Smooth muscle cell (in vitro differentiated cells): ENCODE measurements at regions not wholly inside any gene's neighbourhood (a gene's known extent, or its start where the extent isn't known, plus 50 kb on each side); places are given as distances from the start of the nearest gene placed in this dataset.

Experiments used
- DNase-seq: peaks from one replicate; lab custom pipeline; 2025; ENCODE audit not compliant: unreplicated experiment; lab: John Stamatoyannopoulos, UW
- H2AFZ ChIP-seq: fragments of 200-600 bp; sonication (generic); 2 replicates; pipeline ENCODE4 v1.6.0; 2016; ENCODE audit warnings: antibody characterized with exemption, low read depth, mild to moderate bottlenecking
- H3F3A ChIP-seq: fragments of 200-600 bp; sonication (generic); 2 replicates; pipeline ENCODE4 v1.6.0; 2017; ENCODE audit warnings: antibody characterized with exemption, low read depth
- H3K27ac ChIP-seq: fragments of 200-600 bp; sonication (generic); 2 replicates; pipeline ENCODE4 v1.5.1; 2016; ENCODE audit warnings: low read depth, mild to moderate bottlenecking
- H3K27me3 ChIP-seq: fragments of 200-600 bp; sonication (generic); 2 replicates; pipeline ENCODE4 v1.6.1; 2016; ENCODE audit warnings: low read depth, mild to moderate bottlenecking
- H3K36me3 ChIP-seq: fragments of 200-600 bp; sonication (generic); 2 replicates; pipeline ENCODE4 v1.5.1; 2016; ENCODE audit warnings: low read depth
- H3K4me1 ChIP-seq: fragments of 200-600 bp; sonication (generic); 2 replicates; pipeline ENCODE4 v1.5.1; 2016; ENCODE audit warnings: low read depth
- H3K4me2 ChIP-seq: fragments of 200-600 bp; sonication (generic); 2 replicates; pipeline ENCODE4 v1.6.0; 2016; ENCODE audit warnings: mild to moderate bottlenecking
- H3K4me3 ChIP-seq: fragments of 200-600 bp; sonication (generic); 2 replicates; pipeline ENCODE4 v1.5.1; 2016; ENCODE audit warnings: mild to moderate bottlenecking
- H3K79me2 ChIP-seq: fragments of 200-600 bp; sonication (generic); 2 replicates; pipeline ENCODE4 v1.6.0; 2016; ENCODE audit warnings: low read depth, mild to moderate bottlenecking
- H3K9ac ChIP-seq: fragments of 200-600 bp; sonication (generic); 2 replicates; pipeline ENCODE4 v1.6.0; 2016; ENCODE audit warnings: low read depth
- H3K9me3 ChIP-seq: fragments of 200-600 bp; sonication (generic); replicated peaks from 2 replicates; pipeline ENCODE4 v1.5.1; 2016; ENCODE audit warnings: low read depth
- H4K20me1 ChIP-seq: fragments of 200-600 bp; sonication (generic); 2 replicates; pipeline ENCODE4 v1.6.0; 2016; ENCODE audit warnings: low read depth
- WGBS: methylation state at CpG from one replicate; pipeline ENCODE4 v1.1.7; 2016; ENCODE audit warnings: low lambda C conversion rate; 5-methylcytosine and 5-hydroxymethylcytosine counted together
- TF ChIP-seq, protein P1 (sequence below): fragments of 200-600 bp; sonication (generic); IDR thresholded peaks from 2 replicates; pipeline ENCODE4 v1.5.1; 2017; ENCODE audit warnings: borderline replicate concordance, mild to moderate bottlenecking, antibody characterized with exemption; ENCODE audit not compliant: insufficient read depth, poor library complexity, severe bottlenecking

DNA sequence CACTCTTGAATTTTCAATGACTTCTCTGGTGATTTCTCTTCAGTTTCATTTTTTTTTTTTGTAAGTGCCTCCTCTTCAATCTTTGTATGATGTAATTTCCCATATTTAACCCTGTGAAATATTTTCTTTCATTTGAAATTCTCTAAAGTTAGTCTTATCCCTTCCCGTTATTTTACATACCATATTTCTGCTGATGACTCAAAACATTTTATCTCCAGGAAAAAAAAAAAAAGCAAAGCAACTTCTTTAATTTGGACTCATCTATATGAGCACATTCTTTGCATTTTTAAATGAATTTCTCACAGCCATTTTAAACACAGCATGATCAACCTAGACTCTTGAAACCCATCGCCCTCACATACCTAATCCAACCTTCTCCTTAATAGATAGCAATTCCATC is 1831.4 kb downstream of the ARAP2 start:
- Histone ChIP-seq H4K20me1 (no peaks in the 10 kb centered on the region), H3K36me3 (no peaks in the 10 kb centered on the region), H2AFZ (no peak overlapping the region), H3K4me1 (no peaks in the 10 kb centered on the region), H3K9me3 (no peaks in the 10 kb centered on the region), H3K27ac (no peak overlapping the region), H3K27me3 (no peaks in the 10 kb centered on the region), H3K4me2 (no peak overlapping the region), H3F3A (no peaks in the 10 kb centered on the region), H3K4me3 (no peak overlapping the region), H3K79me2 (no peaks in the 10 kb centered on the region), H3K9ac (no peak overlapping the region)
- no peak for DNase-seq
- WGBS = 89% methylated on average over 2 of the region's 2 CpGs
- TF ChIP-seq, protein P1, sequence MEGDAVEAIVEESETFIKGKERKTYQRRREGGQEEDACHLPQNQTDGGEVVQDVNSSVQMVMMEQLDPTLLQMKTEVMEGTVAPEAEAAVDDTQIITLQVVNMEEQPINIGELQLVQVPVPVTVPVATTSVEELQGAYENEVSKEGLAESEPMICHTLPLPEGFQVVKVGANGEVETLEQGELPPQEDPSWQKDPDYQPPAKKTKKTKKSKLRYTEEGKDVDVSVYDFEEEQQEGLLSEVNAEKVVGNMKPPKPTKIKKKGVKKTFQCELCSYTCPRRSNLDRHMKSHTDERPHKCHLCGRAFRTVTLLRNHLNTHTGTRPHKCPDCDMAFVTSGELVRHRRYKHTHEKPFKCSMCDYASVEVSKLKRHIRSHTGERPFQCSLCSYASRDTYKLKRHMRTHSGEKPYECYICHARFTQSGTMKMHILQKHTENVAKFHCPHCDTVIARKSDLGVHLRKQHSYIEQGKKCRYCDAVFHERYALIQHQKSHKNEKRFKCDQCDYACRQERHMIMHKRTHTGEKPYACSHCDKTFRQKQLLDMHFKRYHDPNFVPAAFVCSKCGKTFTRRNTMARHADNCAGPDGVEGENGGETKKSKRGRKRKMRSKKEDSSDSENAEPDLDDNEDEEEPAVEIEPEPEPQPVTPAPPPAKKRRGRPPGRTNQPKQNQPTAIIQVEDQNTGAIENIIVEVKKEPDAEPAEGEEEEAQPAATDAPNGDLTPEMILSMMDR = no peak

DNA sequence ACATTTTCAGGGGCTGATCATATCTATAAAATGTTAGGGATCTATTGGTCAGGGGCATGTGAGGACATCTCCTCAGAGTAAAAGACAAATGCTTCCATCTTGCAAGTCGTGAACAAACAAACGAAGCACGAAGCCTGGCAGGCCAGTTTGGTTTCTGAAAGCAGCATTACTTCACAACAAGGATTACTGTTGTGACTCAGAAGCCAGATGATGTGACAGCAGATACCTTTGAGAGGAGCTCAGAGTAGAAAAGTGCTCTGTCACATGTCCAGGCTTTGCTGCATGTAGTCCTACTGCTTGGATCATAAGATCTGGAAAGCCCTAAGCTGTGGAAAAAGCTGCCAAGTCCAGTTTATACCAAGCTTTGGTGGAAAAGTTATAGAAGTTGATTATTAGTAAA is 1827.2 kb downstream of the ARAP2 start:
- 47% methylated on average over 3 of the region's 3 CpGs for WGBS
- Histone ChIP-seq H3F3A (no peaks in the 10 kb centered on the region), H3K27ac (peak overlapping the region; percentile 53), H3K79me2 (no peaks in the 10 kb centered on the region), H3K4me1 (no peaks in the 10 kb centered on the region), H2AFZ (peak overlapping the region; percentile 50), H3K9me3 (no peaks in the 10 kb centered on the region), H3K9ac (no peak overlapping the region), H3K27me3 (no peaks in the 10 kb centered on the region), H3K36me3 (no peaks in the 10 kb centered on the region), H3K4me3 (no peak overlapping the region), H4K20me1 (no peaks in the 10 kb centered on the region), H3K4me2 (no peak overlapping the region)
- no peak for DNase-seq
- TF ChIP-seq, protein P1 = no peak

DNA sequence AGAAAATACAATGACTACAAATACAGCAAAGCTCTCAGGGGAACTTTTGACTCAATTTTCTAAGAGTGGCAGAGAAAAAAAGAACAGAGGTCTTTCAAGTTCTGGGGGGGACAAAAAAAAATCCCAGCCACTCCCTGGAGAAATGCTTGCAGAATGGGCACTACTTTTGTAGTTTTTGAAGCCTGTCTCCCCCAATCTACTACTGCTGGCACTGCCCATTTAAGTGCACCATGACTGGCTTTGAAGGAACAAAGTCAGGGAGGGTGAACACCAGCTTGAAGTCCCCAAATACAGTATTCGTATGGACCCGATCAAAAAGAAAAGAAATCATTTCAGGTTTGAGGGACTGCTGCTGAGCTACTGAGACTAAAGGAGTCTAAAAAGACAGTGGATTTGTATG is 1824.4 kb downstream of the ARAP2 start:
- Histone ChIP-seq H3K4me3 (no peak overlapping the region), H2AFZ (no peak overlapping the region), H3K4me1 (no peaks in the 10 kb centered on the region), H4K20me1 (no peaks in the 10 kb centered on the region), H3K9ac (no peak overlapping the region), H3K27ac (no peak overlapping the region), H3K27me3 (no peaks in the 10 kb centered on the region), H3K9me3 (no peaks in the 10 kb centered on the region), H3F3A (no peaks in the 10 kb centered on the region), H3K4me2 (no peak overlapping the region), H3K36me3 (no peaks in the 10 kb centered on the region), H3K79me2 (no peaks in the 10 kb centered on the region)
- WGBS = 94% methylated on average over 2 of the region's 2 CpGs
- TF ChIP-seq, protein P1 = no peak
- DNase-seq = no peak

DNA sequence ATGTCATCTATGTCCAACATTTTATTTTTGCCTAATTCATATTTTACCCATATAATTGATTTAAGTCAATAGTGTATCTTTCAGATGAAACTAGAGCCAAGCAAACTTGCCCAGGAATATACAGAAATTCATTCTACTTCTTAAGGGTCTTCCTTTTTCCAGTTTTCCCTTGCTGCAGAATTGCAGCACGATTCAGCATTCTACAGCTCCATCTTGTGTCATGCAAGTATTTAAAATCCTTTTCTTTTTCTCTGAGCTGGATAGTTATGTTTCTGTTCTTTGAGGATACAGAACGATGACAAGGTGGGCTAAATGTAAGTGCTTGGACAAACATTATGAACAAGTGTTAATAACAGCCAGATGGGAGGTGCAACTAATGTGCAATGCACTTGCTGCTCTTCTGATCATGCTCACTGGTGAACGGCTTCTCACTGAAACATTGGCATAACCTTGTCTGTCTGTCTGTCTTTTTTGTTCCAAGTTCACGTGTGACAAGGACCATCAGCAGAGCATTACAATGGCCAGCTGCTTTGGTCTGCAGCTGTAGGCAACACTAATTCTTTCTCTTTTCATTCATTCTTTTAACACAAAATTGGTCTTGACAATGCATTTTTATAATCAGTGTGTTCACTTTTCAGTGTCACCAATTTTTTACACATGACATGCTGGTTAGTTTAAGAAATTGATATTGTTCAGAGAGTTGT is 1821.7 kb downstream of the ARAP2 start:
- Histone ChIP-seq H3K9me3 (no peaks in the 10 kb centered on the region), H3K9ac (no peak overlapping the region), H3F3A (no peaks in the 10 kb centered on the region), H3K27ac (no peak overlapping the region), H3K79me2 (no peaks in the 10 kb centered on the region), H3K4me2 (no peak overlapping the region), H2AFZ (peak overlapping the region; percentile 3), H3K4me3 (no peak overlapping the region), H3K36me3 (no peaks in the 10 kb centered on the region), H4K20me1 (no peaks in the 10 kb centered on the region), H3K27me3 (no peaks in the 10 kb centered on the region), H3K4me1 (no peaks in the 10 kb centered on the region)
- WGBS = 81% methylated on average over 4 of the region's 4 CpGs
- TF ChIP-seq, protein P1 = no peak
- no peak for DNase-seq
